ENCODE measurements at regions not wholly inside any gene's neighbourhood (a gene's known extent, or its start where the extent isn't known, plus 50 kb on each side); places are given as distances from the start of the nearest gene placed in this dataset.

DNA sequence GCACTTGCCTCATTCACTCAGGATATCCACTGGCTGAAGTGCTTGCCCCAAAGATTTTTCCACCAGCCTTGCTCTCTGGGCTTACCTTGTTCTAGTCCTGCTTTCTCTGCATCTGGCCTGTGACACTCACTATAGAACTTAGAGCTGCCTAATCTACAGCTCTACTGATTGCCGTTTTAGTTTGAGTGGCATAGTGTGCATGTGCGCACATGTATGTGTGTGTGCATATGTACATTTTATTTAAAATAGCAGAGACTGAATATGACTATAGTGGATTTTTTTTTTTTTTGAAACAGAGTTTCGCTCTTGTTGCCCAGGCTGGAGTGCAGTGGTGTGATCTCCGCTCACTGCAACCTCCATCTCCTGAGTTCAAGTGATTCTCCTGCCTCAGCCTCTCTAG is 92.0 kb upstream of the CCDC190 start (continued):
- TF ChIP-seq, protein P1, sequence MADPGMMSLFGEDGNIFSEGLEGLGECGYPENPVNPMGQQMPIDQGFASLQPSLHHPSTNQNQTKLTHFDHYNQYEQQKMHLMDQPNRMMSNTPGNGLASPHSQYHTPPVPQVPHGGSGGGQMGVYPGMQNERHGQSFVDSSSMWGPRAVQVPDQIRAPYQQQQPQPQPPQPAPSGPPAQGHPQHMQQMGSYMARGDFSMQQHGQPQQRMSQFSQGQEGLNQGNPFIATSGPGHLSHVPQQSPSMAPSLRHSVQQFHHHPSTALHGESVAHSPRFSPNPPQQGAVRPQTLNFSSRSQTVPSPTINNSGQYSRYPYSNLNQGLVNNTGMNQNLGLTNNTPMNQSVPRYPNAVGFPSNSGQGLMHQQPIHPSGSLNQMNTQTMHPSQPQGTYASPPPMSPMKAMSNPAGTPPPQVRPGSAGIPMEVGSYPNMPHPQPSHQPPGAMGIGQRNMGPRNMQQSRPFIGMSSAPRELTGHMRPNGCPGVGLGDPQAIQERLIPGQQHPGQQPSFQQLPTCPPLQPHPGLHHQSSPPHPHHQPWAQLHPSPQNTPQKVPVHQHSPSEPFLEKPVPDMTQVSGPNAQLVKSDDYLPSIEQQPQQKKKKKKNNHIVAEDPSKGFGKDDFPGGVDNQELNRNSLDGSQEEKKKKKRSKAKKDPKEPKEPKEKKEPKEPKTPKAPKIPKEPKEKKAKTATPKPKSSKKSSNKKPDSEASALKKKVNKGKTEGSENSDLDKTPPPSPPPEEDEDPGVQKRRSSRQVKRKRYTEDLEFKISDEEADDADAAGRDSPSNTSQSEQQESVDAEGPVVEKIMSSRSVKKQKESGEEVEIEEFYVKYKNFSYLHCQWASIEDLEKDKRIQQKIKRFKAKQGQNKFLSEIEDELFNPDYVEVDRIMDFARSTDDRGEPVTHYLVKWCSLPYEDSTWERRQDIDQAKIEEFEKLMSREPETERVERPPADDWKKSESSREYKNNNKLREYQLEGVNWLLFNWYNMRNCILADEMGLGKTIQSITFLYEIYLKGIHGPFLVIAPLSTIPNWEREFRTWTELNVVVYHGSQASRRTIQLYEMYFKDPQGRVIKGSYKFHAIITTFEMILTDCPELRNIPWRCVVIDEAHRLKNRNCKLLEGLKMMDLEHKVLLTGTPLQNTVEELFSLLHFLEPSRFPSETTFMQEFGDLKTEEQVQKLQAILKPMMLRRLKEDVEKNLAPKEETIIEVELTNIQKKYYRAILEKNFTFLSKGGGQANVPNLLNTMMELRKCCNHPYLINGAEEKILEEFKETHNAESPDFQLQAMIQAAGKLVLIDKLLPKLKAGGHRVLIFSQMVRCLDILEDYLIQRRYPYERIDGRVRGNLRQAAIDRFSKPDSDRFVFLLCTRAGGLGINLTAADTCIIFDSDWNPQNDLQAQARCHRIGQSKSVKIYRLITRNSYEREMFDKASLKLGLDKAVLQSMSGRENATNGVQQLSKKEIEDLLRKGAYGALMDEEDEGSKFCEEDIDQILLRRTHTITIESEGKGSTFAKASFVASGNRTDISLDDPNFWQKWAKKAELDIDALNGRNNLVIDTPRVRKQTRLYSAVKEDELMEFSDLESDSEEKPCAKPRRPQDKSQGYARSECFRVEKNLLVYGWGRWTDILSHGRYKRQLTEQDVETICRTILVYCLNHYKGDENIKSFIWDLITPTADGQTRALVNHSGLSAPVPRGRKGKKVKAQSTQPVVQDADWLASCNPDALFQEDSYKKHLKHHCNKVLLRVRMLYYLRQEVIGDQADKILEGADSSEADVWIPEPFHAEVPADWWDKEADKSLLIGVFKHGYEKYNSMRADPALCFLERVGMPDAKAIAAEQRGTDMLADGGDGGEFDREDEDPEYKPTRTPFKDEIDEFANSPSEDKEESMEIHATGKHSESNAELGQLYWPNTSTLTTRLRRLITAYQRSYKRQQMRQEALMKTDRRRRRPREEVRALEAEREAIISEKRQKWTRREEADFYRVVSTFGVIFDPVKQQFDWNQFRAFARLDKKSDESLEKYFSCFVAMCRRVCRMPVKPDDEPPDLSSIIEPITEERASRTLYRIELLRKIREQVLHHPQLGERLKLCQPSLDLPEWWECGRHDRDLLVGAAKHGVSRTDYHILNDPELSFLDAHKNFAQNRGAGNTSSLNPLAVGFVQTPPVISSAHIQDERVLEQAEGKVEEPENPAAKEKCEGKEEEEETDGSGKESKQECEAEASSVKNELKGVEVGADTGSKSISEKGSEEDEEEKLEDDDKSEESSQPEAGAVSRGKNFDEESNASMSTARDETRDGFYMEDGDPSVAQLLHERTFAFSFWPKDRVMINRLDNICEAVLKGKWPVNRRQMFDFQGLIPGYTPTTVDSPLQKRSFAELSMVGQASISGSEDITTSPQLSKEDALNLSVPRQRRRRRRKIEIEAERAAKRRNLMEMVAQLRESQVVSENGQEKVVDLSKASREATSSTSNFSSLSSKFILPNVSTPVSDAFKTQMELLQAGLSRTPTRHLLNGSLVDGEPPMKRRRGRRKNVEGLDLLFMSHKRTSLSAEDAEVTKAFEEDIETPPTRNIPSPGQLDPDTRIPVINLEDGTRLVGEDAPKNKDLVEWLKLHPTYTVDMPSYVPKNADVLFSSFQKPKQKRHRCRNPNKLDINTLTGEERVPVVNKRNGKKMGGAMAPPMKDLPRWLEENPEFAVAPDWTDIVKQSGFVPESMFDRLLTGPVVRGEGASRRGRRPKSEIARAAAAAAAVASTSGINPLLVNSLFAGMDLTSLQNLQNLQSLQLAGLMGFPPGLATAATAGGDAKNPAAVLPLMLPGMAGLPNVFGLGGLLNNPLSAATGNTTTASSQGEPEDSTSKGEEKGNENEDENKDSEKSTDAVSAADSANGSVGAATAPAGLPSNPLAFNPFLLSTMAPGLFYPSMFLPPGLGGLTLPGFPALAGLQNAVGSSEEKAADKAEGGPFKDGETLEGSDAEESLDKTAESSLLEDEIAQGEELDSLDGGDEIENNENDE (IDR thresholded peaks at IDR 0.05; ENCODE audit: insufficient replicate concordance, low read length), result no peak
- TF ChIP-seq GABPA (IDR thresholded peaks at IDR 0.05; ENCODE audit: borderline replicate concordance, insufficient read depth, low read length), result no peak
- no peak for TF ChIP-seq POLR2A (IDR thresholded peaks at IDR 0.05; ENCODE audit: control extremely low read depth in 1 of 2, low read depth in 2 of 2, low read length in 2 of 2)
- no peak for TF ChIP-seq CBX5 (IDR thresholded peaks at IDR 0.05; ENCODE audit: low read depth, low read length)
- no peak for TF ChIP-seq CHD2 (IDR thresholded peaks at IDR 0.05; ENCODE audit: low read length)
- no peak for TF ChIP-seq RNF2 (IDR thresholded peaks at IDR 0.05; ENCODE audit: borderline replicate concordance, low read depth, low read length, missing control alignments, poor library complexity, severe bottlenecking)
- TF ChIP-seq CREB1 (IDR thresholded peaks at IDR 0.05), result no peak
- TF ChIP-seq HDAC6 (IDR thresholded peaks at IDR 0.05; ENCODE audit: low read depth, low read length), result no peak
- TF ChIP-seq, protein P2, sequence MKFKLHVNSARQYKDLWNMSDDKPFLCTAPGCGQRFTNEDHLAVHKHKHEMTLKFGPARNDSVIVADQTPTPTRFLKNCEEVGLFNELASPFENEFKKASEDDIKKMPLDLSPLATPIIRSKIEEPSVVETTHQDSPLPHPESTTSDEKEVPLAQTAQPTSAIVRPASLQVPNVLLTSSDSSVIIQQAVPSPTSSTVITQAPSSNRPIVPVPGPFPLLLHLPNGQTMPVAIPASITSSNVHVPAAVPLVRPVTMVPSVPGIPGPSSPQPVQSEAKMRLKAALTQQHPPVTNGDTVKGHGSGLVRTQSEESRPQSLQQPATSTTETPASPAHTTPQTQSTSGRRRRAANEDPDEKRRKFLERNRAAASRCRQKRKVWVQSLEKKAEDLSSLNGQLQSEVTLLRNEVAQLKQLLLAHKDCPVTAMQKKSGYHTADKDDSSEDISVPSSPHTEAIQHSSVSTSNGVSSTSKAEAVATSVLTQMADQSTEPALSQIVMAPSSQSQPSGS (IDR thresholded peaks at IDR 0.05; ENCODE audit: low read length), result no peak
